ENCODE measurements at regions not wholly inside any gene's neighbourhood (a gene's known extent, or its start where the extent isn't known, plus 50 kb on each side); places are given as distances from the start of the nearest gene placed in this dataset.

DNA sequence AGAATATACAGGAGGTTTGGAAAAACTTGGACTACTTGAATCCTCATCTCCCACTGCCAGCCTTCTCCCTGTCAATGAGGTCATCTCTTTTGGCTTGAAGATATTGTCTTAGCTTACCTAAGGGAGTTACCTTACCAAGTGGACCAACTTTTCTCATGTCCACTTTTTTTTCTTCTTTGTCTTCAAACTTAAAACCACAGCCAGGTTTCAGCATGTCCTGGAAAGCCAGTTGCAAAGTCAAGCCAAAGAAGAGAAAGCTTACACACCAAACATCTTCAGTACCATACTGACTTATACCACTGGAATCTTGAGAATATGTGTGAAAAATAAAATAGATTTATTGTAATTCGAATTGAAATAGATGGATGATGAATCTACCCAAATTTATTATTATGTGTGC, 520.5 kb downstream of the HTR7 start:
- DNase-seq (ENCODE audit: low read depth): no peak
- no peak overlapping the region for H3K4me3 ChIP-seq (ENCODE audit: control insufficient read depth, low read depth, low read length)
- TF ChIP-seq, protein P1, sequence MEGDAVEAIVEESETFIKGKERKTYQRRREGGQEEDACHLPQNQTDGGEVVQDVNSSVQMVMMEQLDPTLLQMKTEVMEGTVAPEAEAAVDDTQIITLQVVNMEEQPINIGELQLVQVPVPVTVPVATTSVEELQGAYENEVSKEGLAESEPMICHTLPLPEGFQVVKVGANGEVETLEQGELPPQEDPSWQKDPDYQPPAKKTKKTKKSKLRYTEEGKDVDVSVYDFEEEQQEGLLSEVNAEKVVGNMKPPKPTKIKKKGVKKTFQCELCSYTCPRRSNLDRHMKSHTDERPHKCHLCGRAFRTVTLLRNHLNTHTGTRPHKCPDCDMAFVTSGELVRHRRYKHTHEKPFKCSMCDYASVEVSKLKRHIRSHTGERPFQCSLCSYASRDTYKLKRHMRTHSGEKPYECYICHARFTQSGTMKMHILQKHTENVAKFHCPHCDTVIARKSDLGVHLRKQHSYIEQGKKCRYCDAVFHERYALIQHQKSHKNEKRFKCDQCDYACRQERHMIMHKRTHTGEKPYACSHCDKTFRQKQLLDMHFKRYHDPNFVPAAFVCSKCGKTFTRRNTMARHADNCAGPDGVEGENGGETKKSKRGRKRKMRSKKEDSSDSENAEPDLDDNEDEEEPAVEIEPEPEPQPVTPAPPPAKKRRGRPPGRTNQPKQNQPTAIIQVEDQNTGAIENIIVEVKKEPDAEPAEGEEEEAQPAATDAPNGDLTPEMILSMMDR (IDR thresholded peaks at IDR 0.05; ENCODE audit: control insufficient read depth, insufficient read depth, low read depth, low read length, missing control alignments): no peak

DNA sequence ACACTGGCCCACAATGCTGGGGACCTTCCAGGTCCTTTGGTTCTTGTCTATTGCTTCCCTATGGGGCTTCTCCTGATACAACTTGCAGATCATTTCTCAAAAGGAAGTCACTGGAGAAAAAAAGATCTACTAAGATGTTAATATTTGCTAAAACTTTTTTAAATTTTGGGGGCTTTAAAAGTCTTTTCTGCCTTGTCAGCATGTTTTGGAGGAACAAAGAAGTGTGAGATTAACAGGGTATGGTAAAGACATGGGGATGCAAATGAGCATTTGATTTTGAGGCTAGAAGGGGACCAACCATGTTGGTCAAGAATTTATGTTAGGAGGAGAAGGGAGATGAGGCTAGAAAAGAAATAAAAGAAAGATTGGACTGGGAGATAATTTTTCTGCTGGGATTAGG, 515.4 kb downstream of the HTR7 start:
- no peak overlapping the region for H3K4me3 ChIP-seq (ENCODE audit: control insufficient read depth, low read depth, low read length)
- TF ChIP-seq, protein P1 (IDR thresholded peaks at IDR 0.05; ENCODE audit: control insufficient read depth, insufficient read depth, low read depth, low read length, missing control alignments): no peak
- no peak for DNase-seq (ENCODE audit: low read depth)

DNA sequence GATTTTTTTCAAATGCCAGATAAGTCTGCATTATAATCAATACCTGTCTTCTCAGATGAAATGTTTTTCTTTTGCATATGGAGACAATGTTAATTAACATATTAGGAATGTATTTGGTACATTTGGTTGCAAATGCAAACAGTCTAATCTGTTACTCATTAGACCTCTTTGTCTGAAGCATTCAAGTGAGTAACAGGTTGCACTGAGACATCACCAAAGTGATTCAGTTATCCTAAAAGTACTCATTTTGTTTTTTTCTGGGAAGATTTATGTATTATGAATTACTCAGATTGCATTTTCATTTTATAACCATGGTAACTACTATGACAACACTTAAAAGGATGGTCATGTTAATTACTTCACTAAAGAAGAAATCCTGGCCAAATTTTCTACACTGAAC, 513.6 kb downstream of the HTR7 start:
- H3K4me3 ChIP-seq (ENCODE audit: control insufficient read depth, low read depth, low read length): no peak overlapping the region
- DNase-seq (ENCODE audit: low read depth): no peak
- TF ChIP-seq, protein P1 (IDR thresholded peaks at IDR 0.05; ENCODE audit: control insufficient read depth, insufficient read depth, low read depth, low read length, missing control alignments): no peak

DNA sequence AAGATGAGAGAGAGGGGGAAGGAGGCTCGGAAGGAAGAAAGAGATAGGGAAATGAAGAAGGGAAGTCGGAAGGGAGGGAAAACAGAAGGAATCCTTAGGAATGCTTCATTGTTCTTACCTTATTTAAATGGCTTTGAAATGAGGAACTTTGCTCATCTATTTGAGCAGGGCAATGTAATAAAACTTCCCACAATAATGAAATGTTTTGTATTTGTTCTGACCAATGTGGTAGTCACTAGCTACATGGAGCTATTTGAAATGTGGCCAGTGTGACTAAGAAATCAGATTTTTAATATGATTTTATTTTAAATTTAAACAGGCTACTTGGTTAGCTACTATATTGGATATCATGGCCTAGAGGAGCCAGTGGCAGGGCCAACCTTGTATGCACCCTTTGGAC, 510.6 kb downstream of the HTR7 start:
- H3K4me3 ChIP-seq (ENCODE audit: control insufficient read depth, low read depth, low read length): no peak overlapping the region
- no peak for DNase-seq (ENCODE audit: low read depth)
- TF ChIP-seq, protein P1 (IDR thresholded peaks at IDR 0.05; ENCODE audit: control insufficient read depth, insufficient read depth, low read depth, low read length, missing control alignments): no peak

DNA sequence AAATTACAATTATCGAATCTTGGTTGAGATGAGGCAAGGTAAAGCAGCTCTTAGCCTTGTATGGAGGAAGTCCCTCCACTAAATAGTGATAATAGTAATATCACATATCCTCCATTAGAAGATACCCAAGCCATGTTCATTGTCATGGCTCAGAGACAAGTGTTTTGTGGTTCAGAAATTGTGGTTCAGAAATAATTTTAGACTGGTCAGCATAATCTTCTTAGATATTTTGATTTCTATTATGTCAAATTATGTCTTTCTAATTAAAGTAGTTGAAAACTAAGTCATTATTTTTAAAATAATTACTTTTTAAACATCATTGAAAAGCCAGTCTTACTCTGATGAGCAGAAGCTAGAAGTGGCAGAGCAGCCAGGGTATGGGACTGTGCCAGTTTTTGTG, 507.7 kb downstream of the HTR7 start:
- no peak overlapping the region for H3K4me3 ChIP-seq (ENCODE audit: control insufficient read depth, low read depth, low read length)
- TF ChIP-seq, protein P1 (IDR thresholded peaks at IDR 0.05; ENCODE audit: control insufficient read depth, insufficient read depth, low read depth, low read length, missing control alignments): no peak
- DNase-seq (ENCODE audit: low read depth): no peak

DNA sequence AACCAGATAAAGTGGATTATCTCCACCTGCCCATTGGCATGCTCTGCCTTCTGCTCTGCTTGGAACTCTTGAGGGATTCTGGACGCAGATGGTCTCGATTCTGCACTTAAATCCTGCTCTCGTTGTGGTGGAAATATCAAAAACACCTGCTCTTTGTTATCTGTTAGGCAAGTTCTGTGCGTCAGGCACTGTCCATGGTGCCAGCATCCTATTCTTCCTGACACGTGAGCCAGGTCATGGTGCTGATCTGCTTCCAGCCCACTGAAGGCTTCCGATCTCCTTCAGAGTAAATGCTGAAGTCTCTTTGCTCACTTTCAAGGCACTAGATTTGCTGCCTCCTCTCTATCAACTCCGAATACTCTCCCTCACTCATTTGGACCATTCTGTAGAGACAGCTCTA, 505.6 kb downstream of the HTR7 start:
- no peak for DNase-seq (ENCODE audit: low read depth)
- H3K4me3 ChIP-seq (ENCODE audit: control insufficient read depth, low read depth, low read length): no peak overlapping the region
- TF ChIP-seq, protein P1 (IDR thresholded peaks at IDR 0.05; ENCODE audit: control insufficient read depth, insufficient read depth, low read depth, low read length, missing control alignments): no peak

DNA sequence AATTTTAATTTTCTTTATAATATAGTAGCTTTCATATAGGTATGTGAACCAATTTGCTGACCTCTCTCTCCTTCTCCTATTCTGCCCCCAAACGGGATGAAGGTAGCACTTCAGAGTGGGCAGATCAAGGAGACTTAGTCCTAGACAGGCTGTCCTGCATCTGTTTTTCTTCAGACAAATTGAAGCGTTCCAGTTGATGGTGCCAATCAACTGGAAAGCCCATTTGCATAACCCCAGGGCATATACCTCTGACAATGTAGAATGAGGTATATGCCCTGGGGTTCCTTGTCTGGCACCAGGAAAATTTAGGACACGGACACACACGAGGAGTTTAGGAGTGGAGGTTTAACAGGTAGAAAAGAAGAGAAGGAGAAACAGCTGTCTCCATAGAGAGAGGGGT, 502.9 kb downstream of the HTR7 start:
- TF ChIP-seq, protein P1 (IDR thresholded peaks at IDR 0.05; ENCODE audit: control insufficient read depth, insufficient read depth, low read depth, low read length, missing control alignments): no peak
- no peak overlapping the region for H3K4me3 ChIP-seq (ENCODE audit: control insufficient read depth, low read depth, low read length)
- DNase-seq (ENCODE audit: low read depth): no peak

All from AG09309 (cell line).